ENCODE measurements at regions not wholly inside any gene's neighbourhood (a gene's known extent, or its start where the extent isn't known, plus 50 kb on each side); places are given as distances from the start of the nearest gene placed in this dataset.

DNA sequence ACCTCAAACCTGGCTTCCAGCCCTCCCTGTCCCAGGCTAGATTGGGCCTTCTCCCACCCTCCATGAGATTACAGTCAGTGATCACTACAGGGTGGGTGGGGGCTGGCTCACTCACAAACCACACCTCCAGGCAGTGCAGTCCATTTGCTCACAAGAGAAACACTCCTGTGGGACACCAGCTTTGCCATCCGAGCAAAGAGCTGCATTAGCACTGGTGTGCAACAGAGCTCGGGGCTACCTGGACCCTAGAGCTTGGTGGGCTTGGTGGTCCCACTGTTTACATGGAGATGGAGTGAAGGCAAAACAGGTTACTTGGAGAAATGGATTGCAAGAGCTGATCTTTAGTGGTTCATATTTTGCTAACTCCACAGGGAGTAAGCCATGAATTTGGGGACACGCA, 451.7 kb upstream of the ZMIZ1 start:
- H3K36me3 ChIP-seq: no peaks in the 10 kb centered on the region
- TF ChIP-seq, protein P1, sequence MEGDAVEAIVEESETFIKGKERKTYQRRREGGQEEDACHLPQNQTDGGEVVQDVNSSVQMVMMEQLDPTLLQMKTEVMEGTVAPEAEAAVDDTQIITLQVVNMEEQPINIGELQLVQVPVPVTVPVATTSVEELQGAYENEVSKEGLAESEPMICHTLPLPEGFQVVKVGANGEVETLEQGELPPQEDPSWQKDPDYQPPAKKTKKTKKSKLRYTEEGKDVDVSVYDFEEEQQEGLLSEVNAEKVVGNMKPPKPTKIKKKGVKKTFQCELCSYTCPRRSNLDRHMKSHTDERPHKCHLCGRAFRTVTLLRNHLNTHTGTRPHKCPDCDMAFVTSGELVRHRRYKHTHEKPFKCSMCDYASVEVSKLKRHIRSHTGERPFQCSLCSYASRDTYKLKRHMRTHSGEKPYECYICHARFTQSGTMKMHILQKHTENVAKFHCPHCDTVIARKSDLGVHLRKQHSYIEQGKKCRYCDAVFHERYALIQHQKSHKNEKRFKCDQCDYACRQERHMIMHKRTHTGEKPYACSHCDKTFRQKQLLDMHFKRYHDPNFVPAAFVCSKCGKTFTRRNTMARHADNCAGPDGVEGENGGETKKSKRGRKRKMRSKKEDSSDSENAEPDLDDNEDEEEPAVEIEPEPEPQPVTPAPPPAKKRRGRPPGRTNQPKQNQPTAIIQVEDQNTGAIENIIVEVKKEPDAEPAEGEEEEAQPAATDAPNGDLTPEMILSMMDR (IDR thresholded peaks at IDR 0.05): no peak
- TF ChIP-seq POLR2A (IDR thresholded peaks at IDR 0.05) (no peak), EP300 (IDR thresholded peaks at IDR 0.05) (no peak)
- no peak for DNase-seq (ENCODE audit: low spot score in 2 of 2)
- no peaks in the 10 kb centered on the region for H3K9me3 ChIP-seq
- no peaks in the 10 kb centered on the region for H3K27me3 ChIP-seq
- H3K27ac ChIP-seq: no peak overlapping the region
- H3K4me1 ChIP-seq: peaks cover 0 to 11% (median 0%) of the 10 kb centered on the region in 4 donors
- H3K4me3 ChIP-seq: no peak overlapping the region
- 86 to 97% methylated on average over 3 of the region's 3 CpGs for WGBS, 2 donors

DNA sequence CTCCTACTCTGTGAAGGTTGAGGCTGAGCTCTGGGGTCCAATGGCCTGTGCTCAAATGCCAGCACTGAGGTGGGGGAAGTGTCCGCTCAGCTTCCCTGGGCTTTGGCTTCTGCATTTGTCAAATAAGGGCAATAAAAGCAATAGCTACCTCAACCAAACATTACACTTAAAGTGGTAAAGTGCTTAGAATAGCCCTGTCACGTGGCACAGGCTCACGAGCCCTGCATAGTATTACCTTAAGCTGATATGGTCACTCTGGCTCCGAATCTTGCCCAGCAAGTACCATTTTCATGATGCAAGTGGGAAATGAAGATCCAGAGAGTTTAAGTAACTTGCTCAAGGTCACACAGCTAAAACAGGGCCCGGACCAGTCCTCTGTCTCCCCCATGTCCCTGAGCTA, 451.1 kb upstream of the ZMIZ1 start:
- no peaks in the 10 kb centered on the region for H3K27me3 ChIP-seq
- peaks cover 0 to 11% (median 0%) of the 10 kb centered on the region in 4 donors for H3K4me1 ChIP-seq
- H3K9me3 ChIP-seq: no peaks in the 10 kb centered on the region
- H3K36me3 ChIP-seq: no peaks in the 10 kb centered on the region
- 95 to 98% methylated on average over 5 of the region's 5 CpGs for WGBS, 2 donors
- H3K27ac ChIP-seq: no peak overlapping the region
- H3K4me3 ChIP-seq: no peak overlapping the region
- TF ChIP-seq, protein P1 (IDR thresholded peaks at IDR 0.05): no peak
- TF ChIP-seq POLR2A (IDR thresholded peaks at IDR 0.05) (no peak), EP300 (IDR thresholded peaks at IDR 0.05) (no peak)
- DNase-seq (ENCODE audit: low spot score in 2 of 2): no peak

DNA sequence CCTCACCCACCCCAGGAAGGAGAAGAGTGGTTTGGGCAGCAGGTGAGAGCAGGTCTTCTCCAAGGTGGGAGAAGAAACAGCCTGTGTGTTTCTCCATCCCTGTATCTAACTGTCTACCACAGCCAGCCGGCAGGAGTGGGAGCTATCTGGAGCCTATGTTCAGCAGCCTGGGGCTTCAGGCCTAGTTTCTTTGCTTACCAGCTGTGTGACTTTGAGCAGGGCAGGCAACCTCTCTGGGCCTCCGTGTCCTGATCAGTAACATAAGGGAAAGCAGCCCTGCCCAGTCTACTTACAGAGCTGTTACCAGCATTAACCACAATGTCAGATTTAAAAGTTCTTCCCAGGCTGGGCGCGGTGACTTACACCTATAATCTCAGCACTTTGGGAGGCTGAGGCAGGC, 450.7 kb upstream of the ZMIZ1 start:
- Histone ChIP-seq H3K27me3 (no peaks in the 10 kb centered on the region), H3K36me3 (no peaks in the 10 kb centered on the region), H3K27ac (no peak overlapping the region), H3K4me1 (peaks cover 0 to 11% (median 0%) of the 10 kb centered on the region in 4 donors), H3K4me3 (no peak overlapping the region), H3K9me3 (no peaks in the 10 kb centered on the region)
- DNase-seq (ENCODE audit: low spot score in 2 of 2): no peak
- TF ChIP-seq, protein P1 (IDR thresholded peaks at IDR 0.05): no peak
- TF ChIP-seq POLR2A (IDR thresholded peaks at IDR 0.05) (no peak), EP300 (IDR thresholded peaks at IDR 0.05) (no peak)
- 97 to 100% methylated on average over 3 to 4 of the region's 4 CpGs for WGBS, 2 donors

DNA sequence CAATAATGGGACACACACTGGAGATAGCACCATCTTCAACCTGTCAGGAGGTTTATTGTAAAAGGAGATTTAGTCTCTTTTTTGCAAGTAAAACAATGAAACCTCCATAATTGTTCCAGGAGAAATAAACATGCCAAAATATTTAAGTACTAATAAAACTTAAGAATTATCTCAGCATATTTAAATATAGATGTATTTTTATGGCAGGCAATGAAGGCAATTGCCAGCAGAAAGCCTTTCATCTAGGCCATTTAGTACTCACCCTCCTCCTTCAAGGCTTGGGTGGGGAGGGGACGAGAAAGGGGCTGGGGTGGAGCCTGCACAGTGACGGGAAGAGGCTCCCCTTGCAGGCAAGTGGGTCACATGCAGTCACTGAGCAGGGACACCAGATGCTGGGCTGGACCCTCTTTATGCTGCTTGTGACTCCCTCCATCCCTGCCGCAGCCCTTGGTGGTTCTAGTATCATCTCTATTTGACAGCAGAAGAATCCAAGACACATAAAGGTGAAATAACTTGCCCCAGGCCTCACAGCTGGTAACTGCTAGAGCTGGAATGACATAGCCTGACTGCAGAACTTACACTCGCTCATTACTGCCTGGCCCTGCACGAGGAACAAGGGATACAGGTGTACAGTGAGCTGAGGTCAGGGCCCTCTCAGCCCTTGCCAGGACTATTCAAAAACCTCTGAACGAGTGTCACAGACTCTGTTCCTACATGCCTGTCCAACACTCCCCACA, 449.5 kb upstream of the ZMIZ1 start:
- H3K27ac ChIP-seq: no peak overlapping the region

DNA sequence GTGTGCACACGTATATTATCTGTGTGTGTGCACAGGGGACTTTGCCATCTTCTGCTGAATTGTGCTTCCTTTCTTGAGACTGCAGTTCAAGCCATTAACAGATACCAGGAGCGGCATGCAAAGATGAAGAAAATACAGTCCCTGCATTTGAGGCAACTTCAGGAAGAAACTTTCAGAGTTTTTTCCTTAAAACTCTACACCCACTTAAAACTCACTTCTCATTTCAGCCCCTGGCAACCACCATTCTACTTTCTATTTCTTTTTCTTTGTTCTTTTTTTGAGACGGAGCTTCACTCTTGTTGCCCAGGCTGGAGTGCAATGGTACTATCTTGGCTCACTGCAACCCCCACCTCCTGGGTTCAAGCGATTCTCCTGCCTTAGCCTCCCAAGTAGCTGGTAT, 448.9 kb upstream of the ZMIZ1 start:
- TF ChIP-seq POLR2A (IDR thresholded peaks at IDR 0.05) (no peak), EP300 (IDR thresholded peaks at IDR 0.05) (no peak)
- TF ChIP-seq, protein P1 (IDR thresholded peaks at IDR 0.05): no peak
- H3K36me3 ChIP-seq: no peaks in the 10 kb centered on the region
- DNase-seq (ENCODE audit: low spot score in 2 of 2): no peak
- H3K27me3 ChIP-seq: no peaks in the 10 kb centered on the region
- H3K4me3 ChIP-seq: no peak overlapping the region
- no peaks in the 10 kb centered on the region for H3K9me3 ChIP-seq
- H3K27ac ChIP-seq: no peak overlapping the region
- peaks cover 0 to 26% (median 0%) of the 10 kb centered on the region in 4 donors for H3K4me1 ChIP-seq
- WGBS, 2 donors: 88 to 90% methylated on average over 4 of the region's 4 CpGs

More for the DNA sequence above, 449.5 kb upstream of the ZMIZ1 start:
- Histone ChIP-seq H3K27me3 (no peaks in the 10 kb centered on the region), H3K4me3 (no peak overlapping the region), H3K9me3 (no peaks in the 10 kb centered on the region), H3K36me3 (no peaks in the 10 kb centered on the region), H3K4me1 (peaks cover 0 to 24% (median 0%) of the 10 kb centered on the region in 4 donors)
- WGBS, 2 donors: 75 to 76% methylated on average over 6 of the region's 6 CpGs
- no peak for DNase-seq (ENCODE audit: low spot score in 2 of 2)
- TF ChIP-seq EP300 (IDR thresholded peaks at IDR 0.05) (no peak), POLR2A (IDR thresholded peaks at IDR 0.05) (no peak)
- TF ChIP-seq, protein P1 (IDR thresholded peaks at IDR 0.05): no peak

Data from tibial nerve (tissue), 4 donors.